Kidney (tissue), 13 donors: ENCODE measurements at regions not wholly inside any gene's neighbourhood (a gene's known extent, or its start where the extent isn't known, plus 50 kb on each side); places are given as distances from the start of the nearest gene placed in this dataset.

ENCODE experiments used
- DNase-seq, 5 donors: peaks; one replicate each; pipeline ENCODE4 v3.0.0-alpha.2; 2013 to 2020
- FAIRE-seq: peaks from 2 replicates; lab custom pipeline; 2012; peaks lifted over from hg19 to GRCh38; lab: Jason Lieb, UNC
- H3K27ac ChIP-seq, 2 donors: one replicate each; pipeline ENCODE4 v1.7.0; 2013; ENCODE audit warnings: low read depth in 2 of 2, low read length in 2 of 2, inconsistent platforms in 1 of 2
- H3K27me3 ChIP-seq: one replicate; pipeline ENCODE4 v1.7.1; 2013; ENCODE audit warnings: low read length, inconsistent platforms; ENCODE audit not compliant: control insufficient read depth, insufficient read depth
- H3K36me3 ChIP-seq, 3 donors: one replicate each; pipeline versions ENCODE4 v1.7.0 to v1.7.1; 2013; ENCODE audit warnings: low read length in 3 of 3, control low read depth in 1 of 3, inconsistent platforms in 1 of 3; ENCODE audit not compliant: insufficient read depth in 3 of 3, control insufficient read depth in 2 of 3
- H3K4me1 ChIP-seq, 3 donors: one replicate each; pipeline versions ENCODE4 v1.7.0 to v1.7.1; 2013; ENCODE audit warnings: low read length in 3 of 3, inconsistent platforms in 1 of 3, low read depth in 1 of 3; ENCODE audit not compliant: control insufficient read depth in 2 of 3, insufficient read depth in 2 of 3
- H3K4me3 ChIP-seq, 3 donors: one replicate each; pipeline versions ENCODE4 v1.7.0 to v1.8.1; 2013; ENCODE audit warnings: low read length in 3 of 3, control low read depth in 1 of 3, inconsistent platforms in 1 of 3
- H3K9ac ChIP-seq, 3 donors: one replicate each; pipeline versions ENCODE4 v1.7.0 to v1.7.1; 2013; ENCODE audit warnings: low read length in 3 of 3, control low read depth in 1 of 3, inconsistent platforms in 1 of 3
- H3K9me3 ChIP-seq, 3 donors: one replicate each; pipeline versions ENCODE4 v1.7.0 to v1.7.1; 2013; ENCODE audit warnings: low read length in 3 of 3, control low read depth in 1 of 3, inconsistent platforms in 1 of 3; ENCODE audit not compliant: control insufficient read depth in 2 of 3, insufficient read depth in 1 of 3
- intact Hi-C: fragments of 100-400 bp; cut with DNase I; formaldehyde crosslinking; loops from one replicate; pipeline ENCODE4 v1.11.1; 2022
- TF ChIP-seq, protein P1 (sequence below): IDR thresholded peaks from 3 replicates; pipeline ENCODE4 v1.5.1; 2012; ENCODE audit warnings: mild to moderate bottlenecking, moderate library complexity, borderline replicate concordance; ENCODE audit not compliant: insufficient read depth; ENCODE audit errors: extremely low read depth
- donor health status: control.
- donor health status: control.
- donor health status: control.
- donor health status: control.
- donor health status: control.
- donor health status: DM: yes; HTN: yes; CAD: no.
- donor health status: Normal renal cell carcinoma (clear cell type).

DNA sequence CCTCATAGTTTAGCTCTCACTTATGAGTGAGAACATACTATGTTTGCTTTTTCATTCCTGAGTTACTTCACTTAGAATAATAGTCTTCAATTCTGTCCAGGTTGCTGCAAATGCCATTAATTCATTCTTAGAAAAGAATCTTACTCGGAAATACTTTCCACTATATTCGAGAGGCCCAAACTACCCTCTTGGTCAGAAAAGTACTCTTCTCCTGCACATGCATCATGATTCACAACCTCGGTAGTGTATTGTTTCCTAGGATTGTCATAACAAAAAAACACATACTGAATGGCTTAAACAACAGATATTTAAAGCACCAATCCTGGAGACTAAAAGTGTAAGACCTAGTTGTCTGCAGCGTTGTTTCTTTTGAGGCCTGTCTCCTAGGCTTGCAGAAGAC, 364.0 kb upstream of the SLC14A2 start:
- intact Hi-C loops, result no loop called here
- FAIRE-seq, result no peak
- no peak for DNase-seq
- H3K9ac ChIP-seq, result no peak overlapping the region
- H3K36me3 ChIP-seq, result no peaks in the 10 kb centered on the region
- H3K4me1 ChIP-seq, result no peaks in the 10 kb centered on the region
- H3K4me3 ChIP-seq, result no peak overlapping the region
- no peaks in the 10 kb centered on the region for H3K9me3 ChIP-seq
- H3K27me3 ChIP-seq, result no peaks in the 10 kb centered on the region
- no peak overlapping the region for H3K27ac ChIP-seq
- TF ChIP-seq, protein P1, sequence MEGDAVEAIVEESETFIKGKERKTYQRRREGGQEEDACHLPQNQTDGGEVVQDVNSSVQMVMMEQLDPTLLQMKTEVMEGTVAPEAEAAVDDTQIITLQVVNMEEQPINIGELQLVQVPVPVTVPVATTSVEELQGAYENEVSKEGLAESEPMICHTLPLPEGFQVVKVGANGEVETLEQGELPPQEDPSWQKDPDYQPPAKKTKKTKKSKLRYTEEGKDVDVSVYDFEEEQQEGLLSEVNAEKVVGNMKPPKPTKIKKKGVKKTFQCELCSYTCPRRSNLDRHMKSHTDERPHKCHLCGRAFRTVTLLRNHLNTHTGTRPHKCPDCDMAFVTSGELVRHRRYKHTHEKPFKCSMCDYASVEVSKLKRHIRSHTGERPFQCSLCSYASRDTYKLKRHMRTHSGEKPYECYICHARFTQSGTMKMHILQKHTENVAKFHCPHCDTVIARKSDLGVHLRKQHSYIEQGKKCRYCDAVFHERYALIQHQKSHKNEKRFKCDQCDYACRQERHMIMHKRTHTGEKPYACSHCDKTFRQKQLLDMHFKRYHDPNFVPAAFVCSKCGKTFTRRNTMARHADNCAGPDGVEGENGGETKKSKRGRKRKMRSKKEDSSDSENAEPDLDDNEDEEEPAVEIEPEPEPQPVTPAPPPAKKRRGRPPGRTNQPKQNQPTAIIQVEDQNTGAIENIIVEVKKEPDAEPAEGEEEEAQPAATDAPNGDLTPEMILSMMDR, result no peak

DNA sequence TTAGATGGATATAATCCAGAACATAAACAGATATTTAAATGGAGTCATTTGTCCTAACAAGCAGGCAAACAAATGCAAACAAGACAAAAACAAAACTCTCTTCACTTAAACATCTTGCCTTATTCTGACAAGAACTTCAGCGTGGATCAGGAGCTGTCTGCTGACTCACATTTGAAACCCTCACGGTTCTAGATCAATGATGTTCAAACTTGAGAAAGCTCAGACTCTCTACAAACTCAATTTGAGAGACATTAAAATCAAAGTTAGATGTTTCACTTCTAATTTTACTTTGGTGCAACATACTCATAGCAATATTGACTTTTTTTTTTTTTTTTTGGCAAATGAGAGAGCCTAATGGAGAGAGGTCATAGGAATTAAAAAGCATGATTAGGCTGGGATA, 362.8 kb upstream of the SLC14A2 start:
- TF ChIP-seq, protein P1, result no peak
- intact Hi-C loops, result no loop called here

DNA sequence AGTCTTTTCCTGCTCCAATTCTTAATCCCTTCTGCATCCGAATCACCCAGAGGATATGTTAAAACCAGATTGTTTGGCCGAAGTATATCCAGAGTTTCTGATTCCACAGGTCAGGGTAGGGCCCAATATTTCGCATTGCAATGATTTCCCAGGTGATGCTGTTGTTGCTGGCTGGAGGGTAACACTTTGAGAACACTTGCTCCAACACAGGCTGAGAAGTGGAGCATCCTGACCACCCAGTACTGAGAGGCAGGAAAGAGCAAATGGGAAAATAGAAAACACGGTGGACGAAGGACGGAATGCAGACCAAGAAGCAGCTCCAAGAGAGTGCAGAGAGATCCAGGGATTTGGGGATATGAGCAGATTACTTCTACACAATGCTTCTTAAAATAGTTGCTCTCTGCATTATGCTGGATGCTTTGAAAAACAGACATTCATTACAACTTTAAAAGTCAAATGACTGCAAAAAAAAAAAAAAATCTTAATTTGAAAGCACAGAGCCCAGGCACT, 362.2 kb upstream of the SLC14A2 start:
- intact Hi-C loops, result no loop called here
- no peak for FAIRE-seq

More for the DNA sequence above, 362.8 kb upstream of the SLC14A2 start:
- Histone ChIP-seq H3K4me3 (no peak overlapping the region), H3K27ac (no peak overlapping the region), H3K9ac (no peak overlapping the region), H3K36me3 (no peaks in the 10 kb centered on the region), H3K9me3 (no peaks in the 10 kb centered on the region), H3K27me3 (no peaks in the 10 kb centered on the region), H3K4me1 (no peaks in the 10 kb centered on the region)
- FAIRE-seq (no peak), DNase-seq (no peak)

More for the DNA sequence above, 362.2 kb upstream of the SLC14A2 start:
- DNase-seq, result no peak
- no peaks in the 10 kb centered on the region for H3K27me3 ChIP-seq
- H3K4me1 ChIP-seq, result no peaks in the 10 kb centered on the region
- TF ChIP-seq, protein P1, result no peak
- H3K27ac ChIP-seq, result no peak overlapping the region
- no peak overlapping the region for H3K4me3 ChIP-seq
- H3K9me3 ChIP-seq, result no peaks in the 10 kb centered on the region
- H3K9ac ChIP-seq, result no peak overlapping the region
- H3K36me3 ChIP-seq, result no peaks in the 10 kb centered on the region
